ENCODE measurements at regions not wholly inside any gene's neighbourhood (a gene's known extent, or its start where the extent isn't known, plus 50 kb on each side); places are given as distances from the start of the nearest gene placed in this dataset.

DNA sequence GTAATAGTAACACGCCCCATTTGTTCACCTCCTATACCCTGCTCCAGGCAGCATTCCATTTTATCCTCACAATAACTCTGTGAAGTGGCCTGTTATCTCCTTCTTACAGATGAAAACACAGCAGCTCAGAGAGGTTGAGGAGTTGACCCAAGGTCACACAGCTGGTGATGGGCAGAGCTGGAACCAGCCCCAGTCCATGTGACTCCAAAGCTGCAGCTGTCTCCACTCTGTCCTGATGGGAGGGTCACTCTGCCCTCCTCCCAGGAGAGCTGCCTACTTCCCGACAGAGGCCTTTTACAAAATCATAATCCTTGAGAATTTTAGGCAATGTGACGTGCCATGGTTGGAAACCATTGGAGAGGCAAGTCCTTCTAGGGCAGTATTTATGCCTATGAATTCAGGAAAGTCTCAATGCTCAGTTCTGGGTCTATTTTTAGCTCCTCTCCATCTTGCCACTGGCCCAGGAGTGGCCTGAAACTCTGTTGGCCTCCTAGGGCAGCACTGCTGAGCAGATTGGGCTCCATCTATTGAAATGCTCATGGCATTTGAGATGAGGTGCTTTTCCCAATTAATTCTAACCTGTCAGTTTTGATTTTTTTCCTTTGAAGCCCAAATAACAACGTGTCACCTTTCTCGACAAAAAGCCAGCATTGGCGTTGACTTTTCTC lies 50.1 kb upstream of the KCNK12 start:
- no peak overlapping the region for H3K9ac ChIP-seq (ENCODE audit: low read depth, low read length, poor library complexity, severe bottlenecking)
- H4K20me1 ChIP-seq (ENCODE audit: insufficient read depth, low read length, poor library complexity, severe bottlenecking), result no peaks in the 10 kb centered on the region
- no peak overlapping the region for H2AFZ ChIP-seq (ENCODE audit: low read length)
- no peak overlapping the region for H3K4me2 ChIP-seq (ENCODE audit: low read depth, low read length, poor library complexity, severe bottlenecking)
- TF ChIP-seq, protein P1, sequence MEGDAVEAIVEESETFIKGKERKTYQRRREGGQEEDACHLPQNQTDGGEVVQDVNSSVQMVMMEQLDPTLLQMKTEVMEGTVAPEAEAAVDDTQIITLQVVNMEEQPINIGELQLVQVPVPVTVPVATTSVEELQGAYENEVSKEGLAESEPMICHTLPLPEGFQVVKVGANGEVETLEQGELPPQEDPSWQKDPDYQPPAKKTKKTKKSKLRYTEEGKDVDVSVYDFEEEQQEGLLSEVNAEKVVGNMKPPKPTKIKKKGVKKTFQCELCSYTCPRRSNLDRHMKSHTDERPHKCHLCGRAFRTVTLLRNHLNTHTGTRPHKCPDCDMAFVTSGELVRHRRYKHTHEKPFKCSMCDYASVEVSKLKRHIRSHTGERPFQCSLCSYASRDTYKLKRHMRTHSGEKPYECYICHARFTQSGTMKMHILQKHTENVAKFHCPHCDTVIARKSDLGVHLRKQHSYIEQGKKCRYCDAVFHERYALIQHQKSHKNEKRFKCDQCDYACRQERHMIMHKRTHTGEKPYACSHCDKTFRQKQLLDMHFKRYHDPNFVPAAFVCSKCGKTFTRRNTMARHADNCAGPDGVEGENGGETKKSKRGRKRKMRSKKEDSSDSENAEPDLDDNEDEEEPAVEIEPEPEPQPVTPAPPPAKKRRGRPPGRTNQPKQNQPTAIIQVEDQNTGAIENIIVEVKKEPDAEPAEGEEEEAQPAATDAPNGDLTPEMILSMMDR (conservative IDR thresholded peaks at IDR 0.05; ENCODE audit: low read length), result no peak
- TF ChIP-seq EZH2phosphoT487 (IDR thresholded peaks at IDR 0.05; ENCODE audit: borderline replicate concordance), result no peak
- H3K4me1 ChIP-seq (ENCODE audit: insufficient read depth, low read length, poor library complexity, severe bottlenecking), result no peaks in the 10 kb centered on the region
- H3K79me2 ChIP-seq (ENCODE audit: insufficient read depth, low read length), result no peaks in the 10 kb centered on the region
- H3K4me3 ChIP-seq (ENCODE audit: low read length, poor library complexity, severe bottlenecking), result no peak overlapping the region
- H3K27me3 ChIP-seq (ENCODE audit: insufficient read depth, low read length, poor library complexity, severe bottlenecking), result no peaks in the 10 kb centered on the region
- no peaks in the 10 kb centered on the region for H3K9me2 ChIP-seq (replicated peaks; ENCODE audit: low read depth, low read length)
- no peaks in the 10 kb centered on the region for H3K9me3 ChIP-seq (ENCODE audit: insufficient read depth, low read depth, low read length)
- no peaks in the 10 kb centered on the region for H3F3A ChIP-seq (ENCODE audit: low read depth)
- no peaks in the 10 kb centered on the region for H3K36me3 ChIP-seq (ENCODE audit: insufficient read depth, low read length)

All from Loucy (cell line).